Natural killer cell treated with Interleukin-12 subunit alpha and Interleukin-12 subunit beta and Interleukin-15 and Interleukin-18, amount 100 ng/mL, for 72 hours (primary cell): ENCODE measurements at regions not wholly inside any gene's neighbourhood (a gene's known extent, or its start where the extent isn't known, plus 50 kb on each side); places are given as distances from the start of the nearest gene placed in this dataset.
"Not testable (repeated sequence)": the region's sequence is repeated elsewhere in the genome, so short reads cannot be mapped to it uniquely, and the experiment has no call there.

Experiments
- ATAC-seq, 2 donors: fragments of 150-1000 bp; cut with Tn5 transposase in 1 of 2; sonication (Bioruptor Pico), chemical (Tn5 transposase) in 1 of 2; 2 replicates each; pipeline ENCODE4 v1.10.0; 2021
- DNase-seq: peaks from one replicate; pipeline ENCODE4 v3.0.0; 2022; ENCODE audit warnings: low spot score
- H3K27ac Mint-ChIP-seq, 2 donors: 1 replicate in 1 of 2; 2 replicates in 1 of 2; pipeline ENCODE4 v1.8.0; 2022; ENCODE audit warnings: mixed read lengths in 2 of 2, mild to moderate bottlenecking in 1 of 2, moderate library complexity in 1 of 2
- H3K27me3 Mint-ChIP-seq, 2 donors: 1 replicate in 1 of 2; 2 replicates in 1 of 2; pipeline ENCODE4 v1.8.0; 2022; ENCODE audit warnings: mixed read lengths in 2 of 2
- H3K36me3 Mint-ChIP-seq: one replicate; pipeline ENCODE4 v1.8.0; 2022; ENCODE audit warnings: mixed read lengths
- H3K4me1 Mint-ChIP-seq, 2 donors: 1 replicate in 1 of 2; 2 replicates in 1 of 2; pipeline ENCODE4 v1.8.0; 2022; ENCODE audit warnings: low read depth in 2 of 2, mixed read lengths in 2 of 2, mild to moderate bottlenecking in 1 of 2
- H3K4me3 Mint-ChIP-seq: one replicate; pipeline ENCODE4 v1.8.0; 2022; ENCODE audit warnings: mixed read lengths
- H3K9me3 Mint-ChIP-seq: 2 replicates; pipeline ENCODE4 v1.8.0; 2022; ENCODE audit warnings: mixed read lengths

- peak; percentile 52 to 82 for ATAC-seq
- peaks cover 0 to 9% of the 10 kb centered on the region in 2 donors for H3K27me3 Mint-ChIP-seq
- peak overlapping the region; percentile 38 for H3K4me3 Mint-ChIP-seq
- no peak for DNase-seq
- H3K4me1 Mint-ChIP-seq: peaks cover 5 to 19% of the 10 kb centered on the region in 2 donors
- peak overlapping the region in 1 of 2 donors; percentile 21 for H3K27ac Mint-ChIP-seq
- H3K9me3 Mint-ChIP-seq: peaks cover 5% of the 10 kb centered on the region
- H3K36me3 Mint-ChIP-seq: peaks cover 10% of the 10 kb centered on the region
These were observed 224.9 kb upstream of the SMLR1 start for GRCh38 chr6:130602151-130602770.

GRCh38 chr6:130603391-130603790 lies 223.8 kb upstream of the SMLR1 start:
- ATAC-seq (no peak), DNase-seq (no peak)
- Mint-ChIP-seq H3K36me3 (peaks cover 10% of the 10 kb centered on the region), H3K27ac (no peak overlapping the region), H3K4me3 (no peak overlapping the region), H3K9me3 (peaks cover 5% of the 10 kb centered on the region), H3K27me3 (peaks cover 0 to 9% of the 10 kb centered on the region in 2 donors), H3K4me1 (peaks cover 5 to 19% of the 10 kb centered on the region in 2 donors)

- DNase-seq (no peak), ATAC-seq (no peak)
- Mint-ChIP-seq H3K27ac (no peak overlapping the region), H3K9me3 (peaks cover 5% of the 10 kb centered on the region), H3K4me3 (no peak overlapping the region), H3K36me3 (peaks cover 10% of the 10 kb centered on the region), H3K27me3 (peaks cover 0 to 9% of the 10 kb centered on the region in 2 donors), H3K4me1 (peaks cover 5 to 19% of the 10 kb centered on the region in 2 donors)
These were observed 222.3 kb upstream of the SMLR1 start for GRCh38 chr6:130604841-130605399.

- Mint-ChIP-seq H3K9me3 (no peaks in the 10 kb centered on the region), H3K4me1 (no peaks in the 10 kb centered on the region), H3K27me3 (peaks cover 0 to 3% of the 10 kb centered on the region in 2 donors), H3K4me3 (no peak overlapping the region), H3K27ac (no peak overlapping the region), H3K36me3 (no peaks in the 10 kb centered on the region)
- DNase-seq (no peak), ATAC-seq (no peak)
These were observed 216.9 kb upstream of the SMLR1 start for GRCh38 chr6:130610303-130610702.

- ATAC-seq (no peak), DNase-seq (no peak)
- Mint-ChIP-seq H3K4me1 (no peaks in the 10 kb centered on the region), H3K27me3 (peaks cover 0 to 3% of the 10 kb centered on the region in 2 donors), H3K36me3 (no peaks in the 10 kb centered on the region), H3K27ac (no peak overlapping the region), H3K4me3 (no peak overlapping the region), H3K9me3 (no peaks in the 10 kb centered on the region)
These were observed 215.8 kb upstream of the SMLR1 start for GRCh38 chr6:130611366-130611765.

GRCh38 chr6:130613176-130613575 lies 214.0 kb upstream of the SMLR1 start:
- ATAC-seq: no peak
- Mint-ChIP-seq H3K36me3 (no peaks in the 10 kb centered on the region), H3K27me3 (peaks cover 0 to 3% of the 10 kb centered on the region in 2 donors), H3K27ac (no peak overlapping the region), H3K9me3 (no peaks in the 10 kb centered on the region), H3K4me3 (no peak overlapping the region), H3K4me1 (no peaks in the 10 kb centered on the region)
- DNase-seq: no peak

- Mint-ChIP-seq H3K9me3 (no peaks in the 10 kb centered on the region), H3K36me3 (no peaks in the 10 kb centered on the region), H3K27ac (no peak overlapping the region), H3K4me1 (no peaks in the 10 kb centered on the region), H3K4me3 (no peak overlapping the region), H3K27me3 (peaks cover 0 to 3% of the 10 kb centered on the region in 2 donors)
- no peak for ATAC-seq
- no peak for DNase-seq
These were observed 211.4 kb upstream of the SMLR1 start for GRCh38 chr6:130615816-130616215.

- no peak for DNase-seq
- Mint-ChIP-seq H3K36me3 (no peaks in the 10 kb centered on the region), H3K4me3 (no peak overlapping the region), H3K27me3 (peaks cover 0 to 3% of the 10 kb centered on the region in 2 donors), H3K9me3 (no peaks in the 10 kb centered on the region), H3K27ac (no peak overlapping the region), H3K4me1 (no peaks in the 10 kb centered on the region)
- ATAC-seq: no peak
These were observed 209.5 kb upstream of the SMLR1 start for GRCh38 chr6:130617658-130618057.

- H3K27me3 Mint-ChIP-seq, H3K27ac Mint-ChIP-seq, DNase-seq, H3K4me3 Mint-ChIP-seq, ATAC-seq, H3K9me3 Mint-ChIP-seq, H3K36me3 Mint-ChIP-seq: not testable (repeated sequence)
- H3K4me1 Mint-ChIP-seq: peaks cover 0 to 11% of the 10 kb centered on the region in 2 donors
These were observed 208.4 kb upstream of the SMLR1 start for GRCh38 chr6:130618806-130619205.

- no peak for DNase-seq
- Mint-ChIP-seq H3K4me1 (peaks cover 0 to 18% of the 10 kb centered on the region in 2 donors), H3K27me3 (no peaks in the 10 kb centered on the region), H3K9me3 (no peaks in the 10 kb centered on the region), H3K36me3 (peaks cover 10% of the 10 kb centered on the region), H3K4me3 (no peak overlapping the region), H3K27ac (no peak overlapping the region)
- ATAC-seq: peak in 1 of 2 donors; percentile 79
These were observed 206.8 kb upstream of the SMLR1 start for GRCh38 chr6:130620338-130620781.

- Mint-ChIP-seq H3K9me3 (no peaks in the 10 kb centered on the region), H3K27ac (no peak overlapping the region), H3K4me1 (peaks cover 0 to 28% of the 10 kb centered on the region in 2 donors), H3K4me3 (no peak overlapping the region), H3K27me3 (no peaks in the 10 kb centered on the region), H3K36me3 (peaks cover 10% of the 10 kb centered on the region)
- peak; percentile 46 to 67 for ATAC-seq
- no peak for DNase-seq
These were observed 205.1 kb upstream of the SMLR1 start for GRCh38 chr6:130622142-130622541.

- peak overlapping the region in 1 of 2 donors; percentile 84 for H3K27ac Mint-ChIP-seq
- no peak for DNase-seq
- peaks cover 0 to 28% of the 10 kb centered on the region in 2 donors for H3K4me1 Mint-ChIP-seq
- no peaks in the 10 kb centered on the region for H3K27me3 Mint-ChIP-seq
- peak overlapping the region; percentile 34 for H3K4me3 Mint-ChIP-seq
- peaks cover 10% of the 10 kb centered on the region for H3K36me3 Mint-ChIP-seq
- no peaks in the 10 kb centered on the region for H3K9me3 Mint-ChIP-seq
- ATAC-seq: peak in 1 of 2 donors; percentile 35
These were observed 203.2 kb upstream of the SMLR1 start for GRCh38 chr6:130624046-130624445.

GRCh38 chr6:130625825-130626527 lies 201.2 kb upstream of the SMLR1 start:
- Mint-ChIP-seq H3K36me3 (peaks cover 10% of the 10 kb centered on the region), H3K27me3 (no peaks in the 10 kb centered on the region), H3K4me3 (peak overlapping the region; percentile 66), H3K4me1 (peaks cover 0 to 28% of the 10 kb centered on the region in 2 donors), H3K9me3 (no peaks in the 10 kb centered on the region), H3K27ac (peak overlapping the region; percentile 56 to 84)
- ATAC-seq: peak; percentile 85 to 90
- no peak for DNase-seq

- Mint-ChIP-seq H3K4me3 (no peak overlapping the region), H3K36me3 (peaks cover under 1% of the 10 kb centered on the region), H3K27me3 (no peaks in the 10 kb centered on the region), H3K27ac (no peak overlapping the region), H3K9me3 (no peaks in the 10 kb centered on the region), H3K4me1 (peaks cover 0 to 17% of the 10 kb centered on the region in 2 donors)
- DNase-seq (no peak), ATAC-seq (no peak)
These were observed 198.3 kb upstream of the SMLR1 start for GRCh38 chr6:130628862-130629261.
